ENCODE measurements at regions not wholly inside any gene's neighbourhood (a gene's known extent, or its start where the extent isn't known, plus 50 kb on each side); places are given as distances from the start of the nearest gene placed in this dataset.
"Not testable (repeated sequence)": the region's sequence is repeated elsewhere in the genome, so short reads cannot be mapped to it uniquely, and the experiment has no call there.

DNA sequence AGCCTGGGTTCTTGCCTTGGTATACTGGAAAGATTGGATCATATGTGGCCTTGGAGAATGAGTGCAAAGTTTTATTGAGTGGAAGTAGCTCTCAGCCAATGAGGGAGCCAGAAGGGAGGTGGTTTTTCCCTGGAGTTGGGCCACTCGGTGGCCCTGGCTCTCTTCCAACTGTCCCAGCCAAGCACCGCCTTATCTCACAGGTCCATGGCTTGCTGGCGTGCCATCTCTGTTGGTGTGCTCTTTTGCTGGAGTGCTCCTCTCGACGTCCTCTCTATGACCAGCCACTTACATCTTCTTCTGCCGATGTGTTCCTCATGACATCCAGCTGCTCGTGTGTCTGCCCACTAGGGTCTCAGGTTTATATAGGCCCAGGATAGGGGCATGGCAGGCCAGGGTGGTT lies 505.9 kb upstream of the SYNCRIP start:
- Histone ChIP-seq H3K27me3 (ENCODE audit: control insufficient read depth, insufficient read depth, low read length) (no peaks in the 10 kb centered on the region), H3K4me3 (replicated peaks in 1 of 4; ENCODE audit: control extremely low read depth in 1 of 4, insufficient read depth in 1 of 4, low read depth in 3 of 4, low read length in 4 of 4) (no peak overlapping the region), H3K36me3 (ENCODE audit: control insufficient read depth, insufficient read depth, low read length) (no peaks in the 10 kb centered on the region), H3K4me2 (ENCODE audit: extremely low read depth, insufficient read depth, low read length) (no peak overlapping the region), H2AFZ (ENCODE audit: low read length) (no peak overlapping the region), H4K20me1 (ENCODE audit: control insufficient read depth, extremely low read depth, insufficient read depth, low read length) (no peaks in the 10 kb centered on the region), H3K27ac (ENCODE audit: insufficient read depth, low read length) (no peak overlapping the region), H3K79me2 (ENCODE audit: control insufficient read depth, insufficient read depth, low read length) (no peaks in the 10 kb centered on the region), H3K4me1 (ENCODE audit: control insufficient read depth, extremely low read depth, insufficient read depth, low read length) (no peaks in the 10 kb centered on the region), H3K9me3 (ENCODE audit: control insufficient read depth, insufficient read depth, low read depth, low read length) (no peaks in the 10 kb centered on the region), H3K9ac (ENCODE audit: insufficient read depth, low read length) (no peak overlapping the region)
- TF ChIP-seq, protein P1, sequence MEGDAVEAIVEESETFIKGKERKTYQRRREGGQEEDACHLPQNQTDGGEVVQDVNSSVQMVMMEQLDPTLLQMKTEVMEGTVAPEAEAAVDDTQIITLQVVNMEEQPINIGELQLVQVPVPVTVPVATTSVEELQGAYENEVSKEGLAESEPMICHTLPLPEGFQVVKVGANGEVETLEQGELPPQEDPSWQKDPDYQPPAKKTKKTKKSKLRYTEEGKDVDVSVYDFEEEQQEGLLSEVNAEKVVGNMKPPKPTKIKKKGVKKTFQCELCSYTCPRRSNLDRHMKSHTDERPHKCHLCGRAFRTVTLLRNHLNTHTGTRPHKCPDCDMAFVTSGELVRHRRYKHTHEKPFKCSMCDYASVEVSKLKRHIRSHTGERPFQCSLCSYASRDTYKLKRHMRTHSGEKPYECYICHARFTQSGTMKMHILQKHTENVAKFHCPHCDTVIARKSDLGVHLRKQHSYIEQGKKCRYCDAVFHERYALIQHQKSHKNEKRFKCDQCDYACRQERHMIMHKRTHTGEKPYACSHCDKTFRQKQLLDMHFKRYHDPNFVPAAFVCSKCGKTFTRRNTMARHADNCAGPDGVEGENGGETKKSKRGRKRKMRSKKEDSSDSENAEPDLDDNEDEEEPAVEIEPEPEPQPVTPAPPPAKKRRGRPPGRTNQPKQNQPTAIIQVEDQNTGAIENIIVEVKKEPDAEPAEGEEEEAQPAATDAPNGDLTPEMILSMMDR (conservative IDR thresholded peaks at IDR 0.05 in 1 of 2, IDR thresholded peaks at IDR 0.05 in 1 of 2; ENCODE audit: low read depth in 1 of 2, low read length in 2 of 2) = no peak
- TF ChIP-seq EZH2 (IDR thresholded peaks at IDR 0.05; ENCODE audit: low read length, missing control alignments) = no peak
- DNase-seq (ENCODE audit: low read depth in 2 of 2) = no peak

DNA sequence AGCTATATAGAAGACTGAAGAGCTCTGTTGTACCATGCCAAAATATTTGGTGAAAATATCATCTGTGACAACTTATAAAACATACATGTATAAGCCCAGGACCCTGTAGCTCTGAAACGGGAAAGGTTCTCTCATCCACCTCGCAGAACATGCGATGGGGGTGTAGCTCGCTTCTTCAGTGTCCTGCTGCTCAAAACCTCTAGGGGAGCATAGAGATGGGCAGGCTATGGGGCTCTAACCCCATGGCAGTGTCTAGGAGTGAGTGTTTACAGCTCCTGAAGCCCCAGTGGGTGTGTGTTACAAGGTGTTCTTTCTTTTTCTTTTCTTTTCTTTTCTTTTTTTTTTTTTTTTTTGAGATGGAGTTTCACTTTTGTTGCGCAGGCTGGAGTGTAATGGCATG lies 505.2 kb upstream of the SYNCRIP start:
- no peaks in the 10 kb centered on the region for H3K9me3 ChIP-seq (ENCODE audit: control insufficient read depth, insufficient read depth, low read depth, low read length)
- H3K9ac ChIP-seq (ENCODE audit: insufficient read depth, low read length) = no peak overlapping the region
- H4K20me1 ChIP-seq (ENCODE audit: control insufficient read depth, extremely low read depth, insufficient read depth, low read length) = no peaks in the 10 kb centered on the region
- no peak overlapping the region for H2AFZ ChIP-seq (ENCODE audit: low read length)
- H3K36me3 ChIP-seq (ENCODE audit: control insufficient read depth, insufficient read depth, low read length) = no peaks in the 10 kb centered on the region
- H3K27me3 ChIP-seq (ENCODE audit: control insufficient read depth, insufficient read depth, low read length) = no peaks in the 10 kb centered on the region
- H3K79me2 ChIP-seq (ENCODE audit: control insufficient read depth, insufficient read depth, low read length) = no peaks in the 10 kb centered on the region
- H3K27ac ChIP-seq (ENCODE audit: insufficient read depth, low read length) = no peak overlapping the region
- TF ChIP-seq, protein P1 (conservative IDR thresholded peaks at IDR 0.05 in 1 of 2, IDR thresholded peaks at IDR 0.05 in 1 of 2; ENCODE audit: low read depth in 1 of 2, low read length in 2 of 2) = no peak
- H3K4me3 ChIP-seq (replicated peaks in 1 of 4; ENCODE audit: control extremely low read depth in 1 of 4, insufficient read depth in 1 of 4, low read depth in 3 of 4, low read length in 4 of 4) = no peak overlapping the region
- DNase-seq (ENCODE audit: low read depth in 2 of 2) = no peak
- H3K4me1 ChIP-seq (ENCODE audit: control insufficient read depth, extremely low read depth, insufficient read depth, low read length) = no peaks in the 10 kb centered on the region
- H3K4me2 ChIP-seq (ENCODE audit: extremely low read depth, insufficient read depth, low read length) = no peak overlapping the region

DNA sequence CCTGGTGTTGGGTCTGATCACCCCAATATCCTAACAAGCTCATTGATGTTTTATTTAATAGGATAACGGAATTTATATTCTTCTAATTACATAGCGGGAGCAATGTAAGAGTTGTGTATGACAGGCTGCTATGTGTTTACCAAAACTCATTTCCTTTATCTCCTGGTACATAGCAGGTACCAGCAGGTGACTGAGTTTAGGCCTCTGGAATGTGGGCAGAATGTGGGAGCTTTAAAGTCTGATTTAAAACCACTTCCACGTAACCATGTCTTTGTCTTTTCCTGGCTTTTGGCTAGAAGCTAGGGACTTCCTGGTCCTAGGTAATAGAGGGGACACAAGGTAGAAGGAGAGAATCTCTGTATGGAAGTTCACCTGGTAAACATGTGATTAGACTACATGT lies 504.6 kb upstream of the SYNCRIP start:
- Histone ChIP-seq H3K79me2 (ENCODE audit: control insufficient read depth, insufficient read depth, low read length) (no peaks in the 10 kb centered on the region), H3K27ac (ENCODE audit: insufficient read depth, low read length) (no peak overlapping the region), H3K9me3 (ENCODE audit: control insufficient read depth, insufficient read depth, low read depth, low read length) (no peaks in the 10 kb centered on the region), H3K4me2 (ENCODE audit: extremely low read depth, insufficient read depth, low read length) (no peak overlapping the region), H3K4me1 (ENCODE audit: control insufficient read depth, extremely low read depth, insufficient read depth, low read length) (no peaks in the 10 kb centered on the region), H3K9ac (ENCODE audit: insufficient read depth, low read length) (no peak overlapping the region), H2AFZ (ENCODE audit: low read length) (no peak overlapping the region), H4K20me1 (ENCODE audit: control insufficient read depth, extremely low read depth, insufficient read depth, low read length) (no peaks in the 10 kb centered on the region), H3K36me3 (ENCODE audit: control insufficient read depth, insufficient read depth, low read length) (no peaks in the 10 kb centered on the region), H3K4me3 (replicated peaks in 1 of 4; ENCODE audit: control extremely low read depth in 1 of 4, insufficient read depth in 1 of 4, low read depth in 3 of 4, low read length in 4 of 4) (no peak overlapping the region), H3K27me3 (ENCODE audit: control insufficient read depth, insufficient read depth, low read length) (no peaks in the 10 kb centered on the region)
- TF ChIP-seq, protein P1 (conservative IDR thresholded peaks at IDR 0.05 in 1 of 2, IDR thresholded peaks at IDR 0.05 in 1 of 2; ENCODE audit: low read depth in 1 of 2, low read length in 2 of 2) = no peak
- no peak for TF ChIP-seq EZH2 (IDR thresholded peaks at IDR 0.05; ENCODE audit: low read length, missing control alignments)
- DNase-seq (ENCODE audit: low read depth in 2 of 2) = no peak

DNA sequence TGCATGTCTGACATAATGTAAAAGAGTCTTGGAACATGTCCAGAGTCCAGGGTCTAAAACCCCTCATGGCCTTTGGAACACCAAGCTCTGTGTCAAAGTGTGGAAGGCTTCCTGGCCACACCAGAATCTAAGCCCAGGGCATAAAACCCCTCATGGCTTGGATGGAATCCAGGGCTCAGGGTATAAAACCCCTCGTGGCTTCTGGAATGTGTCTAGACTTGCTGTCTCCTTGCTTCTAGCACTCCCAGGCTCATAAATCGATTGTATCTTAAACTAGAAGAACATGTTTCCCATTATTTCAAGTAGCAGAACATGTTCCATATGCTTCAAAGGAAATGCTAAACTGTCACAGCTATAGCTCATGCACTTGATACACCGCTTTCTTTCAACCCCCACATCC lies 504.1 kb upstream of the SYNCRIP start:
- not testable (repeated sequence) for H3K27me3 ChIP-seq (ENCODE audit: control insufficient read depth, insufficient read depth, low read length); H3K9me3 ChIP-seq (ENCODE audit: control insufficient read depth, insufficient read depth, low read depth, low read length); H3K4me3 ChIP-seq (replicated peaks in 1 of 4; ENCODE audit: control extremely low read depth in 1 of 4, insufficient read depth in 1 of 4, low read depth in 3 of 4, low read length in 4 of 4); H3K4me1 ChIP-seq (ENCODE audit: control insufficient read depth, extremely low read depth, insufficient read depth, low read length); H3K79me2 ChIP-seq (ENCODE audit: control insufficient read depth, insufficient read depth, low read length); H3K9ac ChIP-seq (ENCODE audit: insufficient read depth, low read length); H2AFZ ChIP-seq (ENCODE audit: low read length); DNase-seq (ENCODE audit: low read depth in 2 of 2); H3K36me3 ChIP-seq (ENCODE audit: control insufficient read depth, insufficient read depth, low read length); H4K20me1 ChIP-seq (ENCODE audit: control insufficient read depth, extremely low read depth, insufficient read depth, low read length); H3K4me2 ChIP-seq (ENCODE audit: extremely low read depth, insufficient read depth, low read length); H3K27ac ChIP-seq (ENCODE audit: insufficient read depth, low read length)

All from fibroblast of lung (primary cell).